ENCODE measurements at regions not wholly inside any gene's neighbourhood (a gene's known extent, or its start where the extent isn't known, plus 50 kb on each side); places are given as distances from the start of the nearest gene placed in this dataset.

DNA sequence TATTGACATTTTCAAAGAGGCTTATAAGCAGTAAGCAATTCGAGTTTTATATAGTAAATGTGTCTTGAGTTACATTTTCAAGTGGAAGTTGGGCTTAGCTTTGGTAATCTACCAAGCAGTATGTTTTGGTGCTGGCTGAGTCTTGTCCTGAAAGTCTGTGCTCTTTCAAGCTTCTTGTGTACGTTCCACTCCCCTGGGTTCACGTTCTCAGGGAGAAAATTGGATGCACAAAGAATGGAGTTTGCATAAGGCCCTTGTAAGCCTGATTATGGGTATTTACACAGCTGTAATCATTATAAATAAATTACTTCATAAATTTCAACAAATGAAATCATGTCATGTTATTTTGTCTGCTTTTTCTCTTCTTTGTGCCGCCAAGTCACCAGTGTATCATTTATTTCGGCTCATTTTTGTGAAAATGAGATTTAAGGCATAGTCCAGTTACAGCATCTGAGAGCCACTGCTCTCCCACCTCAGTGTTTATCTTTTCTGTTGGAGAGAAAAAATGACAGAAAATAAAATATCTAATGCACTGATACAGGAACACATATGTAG is 262.5 kb downstream of the BTBD3 start:
- H3K4me1 Mint-ChIP-seq (ENCODE audit: insufficient read depth, unreplicated experiment) = no peaks in the 10 kb centered on the region
- TF ChIP-seq CTCF (IDR thresholded peaks at IDR 0.05; ENCODE audit: unreplicated experiment) = no peak
- H3K36me3 Mint-ChIP-seq (ENCODE audit: insufficient read depth, unreplicated experiment) = no peaks in the 10 kb centered on the region
- no peak overlapping the region for H3K27ac Mint-ChIP-seq (ENCODE audit: low read depth, unreplicated experiment)
- intact Hi-C loops (cut with micrococcal nuclease) = no loop called here
- BruUV-seq (replicated peaks) = no TSS peak
- ChIA-PET POLR2A (no interaction called here), CTCF (interaction anchor here (1.1 to 1.2 kb wide), 2 partner anchors 9 to 21 kb away, joined by 3 read pairs; no protein-coding TSS in a partner anchor)
- no peaks in the 10 kb centered on the region for H3K27me3 Mint-ChIP-seq (ENCODE audit: insufficient read depth, unreplicated experiment)
- no peak overlapping the region for H3K4me3 Mint-ChIP-seq (ENCODE audit: unreplicated experiment)
- peaks cover 44% of the 10 kb centered on the region for H3K9me3 Mint-ChIP-seq (ENCODE audit: unreplicated experiment)
- no peak for DNase-seq (ENCODE audit: unreplicated experiment)

DNA sequence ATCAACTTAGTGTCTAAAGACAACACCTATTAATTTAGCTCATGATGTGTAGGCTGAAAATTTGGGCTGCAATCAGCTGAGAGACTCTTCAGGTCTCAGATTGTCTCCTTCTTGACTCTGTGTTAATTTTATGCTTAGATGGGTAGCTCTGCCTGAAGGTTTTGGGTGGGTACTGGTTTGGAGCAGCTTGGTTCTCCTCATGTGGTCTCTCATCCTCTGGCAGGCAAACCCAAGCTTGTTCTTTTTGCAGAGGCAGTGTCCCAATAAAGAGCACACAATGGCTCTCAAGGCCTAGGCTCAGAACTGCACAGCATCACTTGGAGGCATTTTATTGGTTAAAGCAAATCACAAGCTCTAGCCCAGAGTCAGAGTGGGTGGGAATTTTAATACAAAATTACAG is 280.6 kb downstream of the BTBD3 start:
- H3K4me3 Mint-ChIP-seq (ENCODE audit: unreplicated experiment) = no peak overlapping the region

GRCh38 chr20:12199703-12200102 is 282.0 kb downstream of the BTBD3 start:
- Mint-ChIP-seq H3K36me3 (ENCODE audit: insufficient read depth, unreplicated experiment) (no peaks in the 10 kb centered on the region), H3K27me3 (ENCODE audit: insufficient read depth, unreplicated experiment) (no peaks in the 10 kb centered on the region), H3K27ac (ENCODE audit: low read depth, unreplicated experiment) (no peak overlapping the region), H3K4me1 (ENCODE audit: insufficient read depth, unreplicated experiment) (no peaks in the 10 kb centered on the region), H3K4me3 (ENCODE audit: unreplicated experiment) (no peak overlapping the region), H3K9me3 (ENCODE audit: unreplicated experiment) (peaks cover 24% of the 10 kb centered on the region)
- no peak for TF ChIP-seq CTCF (IDR thresholded peaks at IDR 0.05; ENCODE audit: unreplicated experiment)
- intact Hi-C loops (cut with micrococcal nuclease) = no loop called here
- ChIA-PET POLR2A (interaction anchor here (0.7 kb wide), 1 partner anchor 438 kb away, joined by 4 read pairs; no protein-coding TSS in a partner anchor), CTCF (interaction anchor here (0.9 to 1.6 kb wide), 3 partner anchors 8 to 188 kb away, joined by 3 to 4 read pairs (median 4); no protein-coding TSS in a partner anchor)
- BruUV-seq (replicated peaks) = no TSS peak
- no peak for DNase-seq (ENCODE audit: unreplicated experiment)

More for the DNA sequence above, 280.6 kb downstream of the BTBD3 start:
- H3K27me3 Mint-ChIP-seq (ENCODE audit: insufficient read depth, unreplicated experiment) = no peaks in the 10 kb centered on the region
- no peak overlapping the region for H3K27ac Mint-ChIP-seq (ENCODE audit: low read depth, unreplicated experiment)
- no peaks in the 10 kb centered on the region for H3K36me3 Mint-ChIP-seq (ENCODE audit: insufficient read depth, unreplicated experiment)
- BruUV-seq (replicated peaks) = no TSS peak
- POLR2A ChIA-PET = interaction anchor here (0.6 kb wide), 1 partner anchor 1435 kb away, joined by 3 read pairs; no protein-coding TSS in a partner anchor
- no peak for DNase-seq (ENCODE audit: unreplicated experiment)
- no peaks in the 10 kb centered on the region for H3K4me1 Mint-ChIP-seq (ENCODE audit: insufficient read depth, unreplicated experiment)
- CTCF ChIA-PET = no interaction called here
- peaks cover 32% of the 10 kb centered on the region for H3K9me3 Mint-ChIP-seq (ENCODE audit: unreplicated experiment)
- TF ChIP-seq CTCF (IDR thresholded peaks at IDR 0.05; ENCODE audit: unreplicated experiment) = no peak
- intact Hi-C loops (cut with micrococcal nuclease) = no loop called here

DNA sequence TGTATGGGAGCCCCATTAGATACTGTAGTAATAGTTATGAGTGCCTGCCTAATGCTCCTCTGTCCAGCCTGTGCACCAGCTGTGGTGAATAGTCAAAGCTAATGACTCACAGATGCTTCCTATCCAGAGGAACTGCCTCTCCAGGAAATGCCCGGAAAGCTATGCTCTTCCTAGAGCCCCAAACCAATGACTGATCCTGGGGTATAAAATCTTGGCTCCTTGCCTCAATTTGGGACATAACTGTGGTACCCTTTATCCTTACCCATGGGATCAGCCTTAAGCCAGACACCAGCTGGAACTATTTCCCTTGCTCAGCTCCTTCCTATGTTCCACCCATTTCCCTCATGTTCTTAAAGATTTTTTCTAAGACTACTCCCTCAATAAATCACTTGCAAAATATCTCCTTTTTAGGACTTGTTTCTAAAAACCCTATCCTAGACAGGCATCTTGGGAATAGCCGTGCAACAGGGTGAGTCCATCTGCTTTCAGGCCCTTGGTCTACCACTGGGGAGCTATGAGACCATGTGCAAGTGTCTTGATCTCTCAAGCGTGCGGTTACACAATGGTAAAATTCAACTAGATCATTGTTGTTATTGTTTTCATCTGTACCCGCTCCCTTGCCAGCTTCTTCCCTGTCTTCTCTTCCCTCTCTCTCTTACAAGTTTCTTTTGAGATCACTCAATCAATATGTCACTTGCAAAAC is 283.7 kb downstream of the BTBD3 start:
- Mint-ChIP-seq H3K27ac (ENCODE audit: low read depth, unreplicated experiment) (no peak overlapping the region), H3K4me1 (ENCODE audit: insufficient read depth, unreplicated experiment) (no peaks in the 10 kb centered on the region), H3K27me3 (ENCODE audit: insufficient read depth, unreplicated experiment) (no peaks in the 10 kb centered on the region), H3K4me3 (ENCODE audit: unreplicated experiment) (no peak overlapping the region), H3K36me3 (ENCODE audit: insufficient read depth, unreplicated experiment) (no peaks in the 10 kb centered on the region), H3K9me3 (ENCODE audit: unreplicated experiment) (peaks cover 24% of the 10 kb centered on the region)
- no TSS peak for BruUV-seq (replicated peaks)
- ChIA-PET CTCF (interaction anchor here (0.6 to 1.1 kb wide), 5 partner anchors 13 to 1346 kb away, joined by 4 to 5 read pairs (median 4); no protein-coding TSS in a partner anchor), POLR2A (interaction anchor here (0.7 kb wide), 1 partner anchor 126 kb away, joined by 3 read pairs; no protein-coding TSS in a partner anchor)
- TF ChIP-seq CTCF (IDR thresholded peaks at IDR 0.05; ENCODE audit: unreplicated experiment) = no peak
- DNase-seq (ENCODE audit: unreplicated experiment) = peak; percentile 28
- intact Hi-C loops (cut with micrococcal nuclease) = no loop called here

Measured in MCF 10A (cell line).